GM19438 (cell line): ENCODE measurements at regions not wholly inside any gene's neighbourhood (a gene's known extent, or its start where the extent isn't known, plus 50 kb on each side); places are given as distances from the start of the nearest gene placed in this dataset.
"Not testable (repeated sequence)": the region's sequence is repeated elsewhere in the genome, so short reads cannot be mapped to it uniquely, and the experiment has no call there.

Experiments
- ATAC-seq: cut with Tn5 transposase; IDR thresholded peaks from one replicate; pipeline ENCODE4 v1.9.1; 2021; ENCODE audit warnings: low read depth; ENCODE audit not compliant: unreplicated experiment

- not testable (repeated sequence) for ATAC-seq
Measured at GRCh38 chr5:177664737-177665136, 64.8 kb downstream of the B4GALT7 start.

GRCh38 chr5:177665172-177665571 is 65.2 kb downstream of the B4GALT7 start:
- ATAC-seq: not testable (repeated sequence)

GRCh38 chr5:177665960-177666359 is 66.0 kb downstream of the B4GALT7 start:
- ATAC-seq: not testable (repeated sequence)

- peak; percentile 42 for ATAC-seq
Measured at GRCh38 chr5:177671035-177671754, 71.3 kb downstream of the B4GALT7 start.

- ATAC-seq: peak; percentile 77
Measured at GRCh38 chr5:177671755-177672690, 72.1 kb downstream of the B4GALT7 start.
